Ascending aorta (tissue), 2 donors: ENCODE measurements at regions not wholly inside any gene's neighbourhood (a gene's known extent, or its start where the extent isn't known, plus 50 kb on each side); places are given as distances from the start of the nearest gene placed in this dataset.

Source experiments
- DNase-seq, 2 donors: peaks; one replicate each; pipeline ENCODE4 v3.0.0-alpha.2; 2019; ENCODE audit warnings: low spot score in 2 of 2
- H3K27ac ChIP-seq, 2 donors: fragments of 200-600 bp; sonication (generic); one replicate each; pipeline ENCODE4 v1.5.1; 2016 to 2017; ENCODE audit warnings: mild to moderate bottlenecking in 1 of 2
- H3K27me3 ChIP-seq: fragments of 200-600 bp; sonication (generic); one replicate; pipeline ENCODE4 v1.5.1; 2017
- H3K36me3 ChIP-seq, 2 donors: fragments of 200-600 bp; sonication (generic); one replicate each; pipeline ENCODE4 v1.5.1; 2016
- H3K4me1 ChIP-seq, 2 donors: fragments of 200-600 bp; sonication (generic); one replicate each; pipeline ENCODE4 v1.5.1; 2016 to 2017; ENCODE audit warnings: mild to moderate bottlenecking in 1 of 2
- H3K4me3 ChIP-seq, 2 donors: fragments of 200-600 bp; sonication (generic); one replicate each; pipeline ENCODE4 v1.5.1; 2016 to 2017; ENCODE audit warnings: mild to moderate bottlenecking in 1 of 2
- H3K9me3 ChIP-seq, 2 donors: fragments of 200-600 bp; sonication (generic); one replicate each; pipeline ENCODE4 v1.5.1; 2016
- CTCF ChIP-seq, 3 experiments: fragments of 200-600 bp in 2 of 3; fragments of 450-650 bp in 1 of 3; sonication (generic) in 2 of 3; IDR thresholded peaks; one replicate each; pipeline ENCODE4 v1.5.1; 2016 to 2019; ENCODE audit warnings: antibody characterized with exemption in 3 of 3, mild to moderate bottlenecking in 1 of 3, moderate library complexity in 1 of 3
- intact Hi-C: fragments of 100-400 bp; cut with DNase I; formaldehyde crosslinking; loops from one replicate; pipeline ENCODE4 v1.15.1; 2023

- TF ChIP-seq CTCF (IDR thresholded peaks at IDR 0.05) = no peak
- Histone ChIP-seq H3K4me3 (no peak overlapping the region), H3K4me1 (no peaks in the 10 kb centered on the region), H3K27me3 (no peaks in the 10 kb centered on the region), H3K9me3 (no peaks in the 10 kb centered on the region), H3K27ac (no peak overlapping the region), H3K36me3 (no peaks in the 10 kb centered on the region)
- intact Hi-C loops = no loop called here
- no peak for DNase-seq
Observed at GRCh38 chr16:66097751-66098150, 268.7 kb upstream of the CDH5 start.

GRCh38 chr16:66095676-66096075 lies 270.8 kb upstream of the CDH5 start:
- intact Hi-C loops = no loop called here
- no peak for TF ChIP-seq CTCF (IDR thresholded peaks at IDR 0.05)
- no peak overlapping the region for H3K4me3 ChIP-seq
- H3K27me3 ChIP-seq = no peaks in the 10 kb centered on the region
- no peaks in the 10 kb centered on the region for H3K9me3 ChIP-seq
- no peaks in the 10 kb centered on the region for H3K4me1 ChIP-seq
- DNase-seq = no peak
- no peak overlapping the region for H3K27ac ChIP-seq
- H3K36me3 ChIP-seq = no peaks in the 10 kb centered on the region

DNA sequence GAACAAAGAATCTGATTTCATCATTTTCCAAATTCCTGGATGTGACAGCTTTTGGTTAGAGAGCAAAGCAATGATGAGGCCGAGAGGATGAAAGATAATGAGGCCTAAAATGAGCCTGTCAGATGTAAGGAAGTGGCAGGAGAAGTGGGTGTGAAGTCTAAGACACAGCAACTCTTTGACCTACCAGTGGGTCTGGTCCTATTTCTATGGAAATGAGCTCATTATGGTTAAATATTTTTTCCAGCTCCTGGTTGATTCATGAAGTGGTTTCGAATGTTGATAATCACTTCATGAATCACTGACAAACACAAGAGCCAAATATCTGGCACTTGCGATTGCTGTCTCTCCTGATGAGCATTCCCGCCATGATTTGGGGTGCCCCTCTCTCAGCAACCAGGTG lies 273.3 kb upstream of the CDH5 start:
- intact Hi-C loops = no loop called here
- no peak for TF ChIP-seq CTCF (IDR thresholded peaks at IDR 0.05)
- no peaks in the 10 kb centered on the region for H3K36me3 ChIP-seq
- no peaks in the 10 kb centered on the region for H3K27me3 ChIP-seq
- H3K4me3 ChIP-seq = no peak overlapping the region
- H3K27ac ChIP-seq = no peak overlapping the region
- no peak for DNase-seq
- H3K9me3 ChIP-seq = no peaks in the 10 kb centered on the region
- no peaks in the 10 kb centered on the region for H3K4me1 ChIP-seq

GRCh38 chr16:66091471-66091891 lies 275.0 kb upstream of the CDH5 start:
- H3K27me3 ChIP-seq = no peaks in the 10 kb centered on the region
- DNase-seq = no peak
- H3K36me3 ChIP-seq = no peaks in the 10 kb centered on the region
- H3K27ac ChIP-seq = no peak overlapping the region
- TF ChIP-seq CTCF (IDR thresholded peaks at IDR 0.05) = no peak
- no peak overlapping the region for H3K4me3 ChIP-seq
- H3K4me1 ChIP-seq = no peaks in the 10 kb centered on the region
- intact Hi-C loops = no loop called here
- H3K9me3 ChIP-seq = no peaks in the 10 kb centered on the region

GRCh38 chr16:66088681-66089080 lies 277.8 kb upstream of the CDH5 start:
- intact Hi-C loops = no loop called here
- Histone ChIP-seq H3K27ac (no peak overlapping the region), H3K36me3 (no peaks in the 10 kb centered on the region), H3K4me3 (no peak overlapping the region), H3K4me1 (no peaks in the 10 kb centered on the region), H3K27me3 (no peaks in the 10 kb centered on the region), H3K9me3 (no peaks in the 10 kb centered on the region)
- TF ChIP-seq CTCF (IDR thresholded peaks at IDR 0.05) = no peak
- no peak for DNase-seq

DNA sequence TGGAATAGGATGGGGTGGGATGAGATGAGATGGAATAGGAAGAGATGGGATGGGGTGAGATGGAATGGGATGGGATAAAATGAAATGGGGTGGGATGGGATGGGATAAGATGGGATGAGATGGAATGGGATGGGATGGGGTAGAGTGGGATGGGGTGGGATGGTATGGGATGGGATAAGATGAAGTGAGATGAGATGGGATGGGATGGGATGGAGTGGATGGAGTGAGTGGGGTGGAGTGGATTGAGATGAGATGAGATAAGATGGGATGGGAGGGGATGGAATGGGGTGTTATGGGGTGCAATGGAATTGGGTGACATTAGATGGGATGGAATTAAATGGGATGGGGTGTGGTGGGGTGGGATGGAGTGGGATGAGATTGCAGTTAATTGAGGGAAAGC lies 279.2 kb upstream of the CDH5 start:
- intact Hi-C loops = no loop called here
- Histone ChIP-seq H3K4me3 (no peak overlapping the region), H3K27ac (no peak overlapping the region), H3K4me1 (no peaks in the 10 kb centered on the region), H3K36me3 (no peaks in the 10 kb centered on the region), H3K27me3 (no peaks in the 10 kb centered on the region), H3K9me3 (no peaks in the 10 kb centered on the region)
- no peak for DNase-seq
- no peak for TF ChIP-seq CTCF (IDR thresholded peaks at IDR 0.05)
